ENCODE measurements at regions not wholly inside any gene's neighbourhood (a gene's known extent, or its start where the extent isn't known, plus 50 kb on each side); places are given as distances from the start of the nearest gene placed in this dataset.

GRCh38 chr1:68936530-68936929 is 439.6 kb upstream of the DEPDC1 start (continued):
- TF ChIP-seq BCL3 (IDR thresholded peaks at IDR 0.05): no peak
- no peak for TF ChIP-seq FOSL2 (IDR thresholded peaks at IDR 0.05)
- TF ChIP-seq FOSL2 (CRISPR knock-in tag; IDR thresholded peaks at IDR 0.05): no peak
- TF ChIP-seq USF2 (IDR thresholded peaks at IDR 0.05): no peak
- TF ChIP-seq HOXB5 (CRISPR knock-in tag; IDR thresholded peaks at IDR 0.05): no peak
- TF ChIP-seq CEBPB (IDR thresholded peaks at IDR 0.05): no peak

- H3K4me1 ChIP-seq: no peaks in the 10 kb centered on the region
- no peak overlapping the region for H3K4me2 ChIP-seq
- 0% methylated on average over 5 of the region's 5 CpGs for WGBS (ENCODE audit: missing lambda C conversion rate)
- ChIA-PET CTCF (no interaction called here), POLR2A (no interaction called here)
- no peak overlapping the region for H3K27ac ChIP-seq
- ATAC-seq: no peak
- H3K9me3 ChIP-seq: no peaks in the 10 kb centered on the region
- no peak for DNase-seq (ENCODE audit: low read depth in 1 of 2, low spot score in 1 of 2)
- FAIRE-seq: no peak
- no peak for TF ChIP-seq RARB (CRISPR knock-in tag; IDR thresholded peaks at IDR 0.05)
- no peak for TF ChIP-seq ELK1 (IDR thresholded peaks at IDR 0.05; ENCODE audit: low read depth, low read length)
- no peak for TF ChIP-seq RAD21 (conservative IDR thresholded peaks at IDR 0.05 in 1 of 2, IDR thresholded peaks at IDR 0.05 in 1 of 2)
- TF ChIP-seq HOXB13 (CRISPR knock-in tag; IDR thresholded peaks at IDR 0.05; ENCODE audit: low read depth): no peak
- TF ChIP-seq FOXS1 (CRISPR knock-in tag; IDR thresholded peaks at IDR 0.05): no peak
- TF ChIP-seq CTCF (IDR thresholded peaks at IDR 0.05): no peak
- TF ChIP-seq REST (IDR thresholded peaks at IDR 0.05): no peak
- no peak for TF ChIP-seq HMGXB4 (CRISPR knock-in tag; IDR thresholded peaks at IDR 0.05; ENCODE audit: borderline replicate concordance)
- TF ChIP-seq KDM1A (IDR thresholded peaks at IDR 0.05; ENCODE audit: low read depth): no peak
- no peak for TF ChIP-seq HDAC2 (IDR thresholded peaks at IDR 0.05)
- TF ChIP-seq ATOH8 (CRISPR knock-in tag; IDR thresholded peaks at IDR 0.05; ENCODE audit: low read depth): no peak
- TF ChIP-seq HOXA7 (CRISPR knock-in tag; IDR thresholded peaks at IDR 0.05): no peak
- TF ChIP-seq ZSCAN20 (CRISPR knock-in tag; IDR thresholded peaks at IDR 0.05): no peak
- no peak for TF ChIP-seq ZFP36 (IDR thresholded peaks at IDR 0.05; ENCODE audit: borderline replicate concordance, partially characterized antibody)
- TF ChIP-seq NFE2L2 (conservative IDR thresholded peaks at IDR 0.05; ENCODE audit: low read length): no peak
- no peak overlapping the region for H3K4me3 ChIP-seq
Observed at GRCh38 chr1:68938051-68938666, 441.3 kb upstream of the DEPDC1 start.

All from A549 (cell line).